GM12891 (cell line): ENCODE measurements at regions not wholly inside any gene's neighbourhood (a gene's known extent, or its start where the extent isn't known, plus 50 kb on each side); places are given as distances from the start of the nearest gene placed in this dataset.

Experiments used
- POLR2AphosphoS5 ChIP-seq: IDR thresholded peaks from 2 replicates; pipeline ENCODE4 v1.6.1; 2011; ENCODE audit warnings: low read depth, low read length, control low read depth
- POU2F2 ChIP-seq: IDR thresholded peaks from 2 replicates; pipeline ENCODE4 v1.6.1; 2011; ENCODE audit warnings: low read depth, mild to moderate bottlenecking, control low read depth, low read length, moderate library complexity

- no peak for TF ChIP-seq POLR2AphosphoS5
- no peak for TF ChIP-seq POU2F2
These were observed 237.1 kb upstream of the TLL1 start for GRCh38 chr4:165635951-165636350.
